OCI-LY3 (cell line): ENCODE measurements at regions not wholly inside any gene's neighbourhood (a gene's known extent, or its start where the extent isn't known, plus 50 kb on each side); places are given as distances from the start of the nearest gene placed in this dataset.

ENCODE experiments used
- H2AFZ ChIP-seq: fragments of 200-600, 300-600 bp; shearing (Covaris generic); 2 replicates; pipeline ENCODE4 v1.6.0; 2014; ENCODE audit warnings: antibody characterized with exemption, low read depth, low read length
- H3K27ac ChIP-seq: fragments of 200-600, 300-600 bp; sonication (generic); 2 replicates; pipeline ENCODE4 v1.5.1; 2014; ENCODE audit warnings: mild to moderate bottlenecking, low read length, moderate library complexity, mixed read lengths
- H3K27me3 ChIP-seq: fragments of 200-600, 300-600 bp; sonication (generic); 2 replicates; pipeline ENCODE4 v1.6.1; 2014; ENCODE audit warnings: low read depth, low read length, mixed read lengths
- H3K36me3 ChIP-seq: fragments of 200-600, 300-600 bp; sonication (generic); replicated peaks from 2 replicates; pipeline ENCODE3; 2014; ENCODE audit warnings: low read depth, low read length, mixed read lengths
- H3K4me1 ChIP-seq: fragments of 300-600, 200-600 bp; sonication (generic); 2 replicates; pipeline ENCODE4 v1.6.1; 2014; ENCODE audit warnings: low read length, mixed read lengths
- H3K4me2 ChIP-seq: fragments of 200-600, 300-600 bp; sonication (generic); 2 replicates; pipeline ENCODE4 v1.6.1; 2014; ENCODE audit warnings: low read length, mixed read lengths
- H3K4me3 ChIP-seq: fragments of 300-600, 200-600 bp; sonication (generic); 2 replicates; pipeline ENCODE4 v1.5.1; 2014; ENCODE audit warnings: antibody characterized with exemption, mild to moderate bottlenecking, low read length, moderate library complexity
- H3K79me2 ChIP-seq: fragments of 300-600, 200-600 bp; shearing (Covaris generic); 2 replicates; pipeline ENCODE4 v1.6.1; 2014; ENCODE audit warnings: mild to moderate bottlenecking, low read length, mixed read lengths
- H3K9ac ChIP-seq: fragments of 300-600, 200-600 bp; shearing (Covaris generic); 2 replicates; pipeline ENCODE4 v1.6.0; 2014; ENCODE audit warnings: mild to moderate bottlenecking, low read length, moderate library complexity
- H3K9me3 ChIP-seq: fragments of 200-600, 300-600 bp; shearing (Covaris generic); 2 replicates; pipeline ENCODE4 v1.6.1; 2014; ENCODE audit warnings: low read length, mixed read lengths; ENCODE audit not compliant: insufficient read depth
- H4K20me1 ChIP-seq: fragments of 200-600, 300-600 bp; sonication (generic); 2 replicates; pipeline ENCODE4 v1.6.1; 2016; ENCODE audit warnings: low read length, mixed read lengths; ENCODE audit not compliant: insufficient read depth
- EZH2phosphoT487 ChIP-seq: fragments of 200-600 bp; shearing (Covaris generic); IDR thresholded peaks from 2 replicates; pipeline ENCODE4 v1.6.1; 2018; ENCODE audit warnings: antibody characterized with exemption, mixed run types, low read depth
- TF ChIP-seq, protein P1 (sequence below): fragments of 200-600, 300-600 bp; sonication (generic); IDR thresholded peaks from 2 replicates; pipeline ENCODE4 v1.5.1; 2014; ENCODE audit warnings: antibody characterized with exemption, low read length, low read depth

DNA sequence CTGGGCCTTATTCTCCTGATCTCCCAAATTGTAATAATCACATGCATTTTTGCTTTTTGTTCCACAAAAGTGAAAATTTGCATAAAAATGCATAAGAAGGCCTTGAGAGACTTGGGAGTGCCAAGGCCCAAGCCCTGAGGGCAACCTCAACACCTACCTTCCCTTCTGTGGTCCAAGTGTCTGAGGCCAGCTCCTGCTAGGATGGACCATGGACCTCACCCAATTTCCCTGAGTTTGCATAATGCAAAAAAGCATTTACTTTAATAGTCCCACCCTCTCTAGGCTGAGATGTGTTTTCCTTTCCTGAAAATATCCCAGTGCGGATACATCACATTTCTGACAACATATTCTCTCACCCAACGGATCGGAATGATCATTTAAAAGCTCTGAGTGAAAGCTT lies 194.1 kb upstream of the TENM4 start:
- Histone ChIP-seq H3K4me2 (no peak overlapping the region), H3K36me3 (no peaks in the 10 kb centered on the region), H3K9ac (no peak overlapping the region), H3K4me1 (peaks cover 4% of the 10 kb centered on the region), H2AFZ (no peak overlapping the region), H3K79me2 (no peaks in the 10 kb centered on the region), H4K20me1 (no peaks in the 10 kb centered on the region), H3K9me3 (no peaks in the 10 kb centered on the region), H3K27ac (no peak overlapping the region), H3K27me3 (no peaks in the 10 kb centered on the region), H3K4me3 (no peak overlapping the region)
- TF ChIP-seq, protein P1, sequence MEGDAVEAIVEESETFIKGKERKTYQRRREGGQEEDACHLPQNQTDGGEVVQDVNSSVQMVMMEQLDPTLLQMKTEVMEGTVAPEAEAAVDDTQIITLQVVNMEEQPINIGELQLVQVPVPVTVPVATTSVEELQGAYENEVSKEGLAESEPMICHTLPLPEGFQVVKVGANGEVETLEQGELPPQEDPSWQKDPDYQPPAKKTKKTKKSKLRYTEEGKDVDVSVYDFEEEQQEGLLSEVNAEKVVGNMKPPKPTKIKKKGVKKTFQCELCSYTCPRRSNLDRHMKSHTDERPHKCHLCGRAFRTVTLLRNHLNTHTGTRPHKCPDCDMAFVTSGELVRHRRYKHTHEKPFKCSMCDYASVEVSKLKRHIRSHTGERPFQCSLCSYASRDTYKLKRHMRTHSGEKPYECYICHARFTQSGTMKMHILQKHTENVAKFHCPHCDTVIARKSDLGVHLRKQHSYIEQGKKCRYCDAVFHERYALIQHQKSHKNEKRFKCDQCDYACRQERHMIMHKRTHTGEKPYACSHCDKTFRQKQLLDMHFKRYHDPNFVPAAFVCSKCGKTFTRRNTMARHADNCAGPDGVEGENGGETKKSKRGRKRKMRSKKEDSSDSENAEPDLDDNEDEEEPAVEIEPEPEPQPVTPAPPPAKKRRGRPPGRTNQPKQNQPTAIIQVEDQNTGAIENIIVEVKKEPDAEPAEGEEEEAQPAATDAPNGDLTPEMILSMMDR = no peak
- no peak for TF ChIP-seq EZH2phosphoT487

GRCh38 chr11:79627281-79627680 lies 186.5 kb upstream of the TENM4 start:
- H3K4me3 ChIP-seq = no peak overlapping the region
- no peaks in the 10 kb centered on the region for H3K9me3 ChIP-seq
- H3K36me3 ChIP-seq = no peaks in the 10 kb centered on the region
- no peaks in the 10 kb centered on the region for H3K79me2 ChIP-seq
- no peaks in the 10 kb centered on the region for H3K27me3 ChIP-seq
- H3K4me2 ChIP-seq = no peak overlapping the region
- no peak overlapping the region for H3K27ac ChIP-seq
- H2AFZ ChIP-seq = no peak overlapping the region
- TF ChIP-seq, protein P1 = no peak
- no peak for TF ChIP-seq EZH2phosphoT487
- H3K4me1 ChIP-seq = peaks cover 18% of the 10 kb centered on the region
- no peak overlapping the region for H3K9ac ChIP-seq
- H4K20me1 ChIP-seq = no peaks in the 10 kb centered on the region

DNA sequence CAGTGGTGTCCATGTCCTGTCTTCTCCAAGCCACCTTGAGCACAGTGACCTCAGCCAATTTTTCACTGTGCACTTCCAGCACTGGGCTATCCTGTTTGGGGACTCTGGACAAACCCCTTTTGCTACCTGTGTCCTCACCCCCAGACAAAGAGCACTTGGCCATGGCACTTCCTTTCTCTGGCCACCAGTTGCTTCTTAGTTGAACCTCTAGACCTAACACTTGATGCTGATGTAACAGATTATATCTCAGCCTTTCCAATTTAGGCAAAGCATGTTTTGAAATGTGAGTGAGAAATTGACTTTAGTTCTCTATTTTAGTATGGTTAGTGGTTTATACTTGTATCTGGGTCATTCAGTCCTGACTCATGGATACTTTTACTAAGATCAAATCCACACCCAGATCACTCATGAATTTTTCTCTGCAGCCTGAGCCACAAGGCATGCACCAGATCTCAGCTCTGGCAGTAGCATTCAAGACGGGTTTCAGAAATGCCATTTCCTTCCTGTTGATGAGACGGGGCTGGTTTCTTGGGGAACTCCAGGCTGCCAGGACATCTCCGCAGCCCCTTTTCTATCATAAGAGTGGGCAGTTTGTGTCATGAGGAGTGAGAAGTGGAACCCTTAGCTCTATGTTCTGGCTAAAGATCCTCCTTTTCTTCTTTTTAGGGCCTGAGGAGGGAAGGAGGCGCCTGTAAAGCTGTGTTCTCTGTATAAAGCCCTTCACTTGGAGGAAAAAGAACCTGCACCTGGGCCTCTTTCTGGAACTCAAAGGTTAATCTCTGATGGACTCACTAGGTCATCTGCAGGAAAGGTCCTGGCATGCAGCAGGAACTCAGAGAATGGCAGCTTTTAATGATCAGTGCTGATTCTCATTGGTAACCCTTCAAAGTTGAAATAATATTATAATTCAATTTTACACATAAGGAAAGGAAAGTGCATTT lies 185.6 kb upstream of the TENM4 start:
- TF ChIP-seq EZH2phosphoT487 = no peak
- TF ChIP-seq, protein P1 = no peak
- no peaks in the 10 kb centered on the region for H3K79me2 ChIP-seq
- 0 out of 2 replicates have a peak, but pooled peaks cover 5% of the 10 kb centered on the region for H3K27me3 ChIP-seq
- H3K27ac ChIP-seq = no peak overlapping the region
- peak overlapping the region; percentile 45 for H3K4me2 ChIP-seq
- peaks cover 18% of the 10 kb centered on the region for H3K4me1 ChIP-seq
- no peaks in the 10 kb centered on the region for H4K20me1 ChIP-seq
- H3K9ac ChIP-seq = peak overlapping the region; percentile 11; the same call in 1 of the 2 replicates
- no peaks in the 10 kb centered on the region for H3K9me3 ChIP-seq
- H3K36me3 ChIP-seq = no peaks in the 10 kb centered on the region
- H2AFZ ChIP-seq = peak overlapping the region; percentile 64
- 0 out of 2 replicates have a peak overlapping the region, but pooled peaks have one; percentile 9 for H3K4me3 ChIP-seq

GRCh38 chr11:79623375-79623774 lies 182.5 kb upstream of the TENM4 start:
- H3K9me3 ChIP-seq = no peaks in the 10 kb centered on the region
- no peak overlapping the region for H3K4me2 ChIP-seq
- H4K20me1 ChIP-seq = no peaks in the 10 kb centered on the region
- TF ChIP-seq EZH2phosphoT487 = no peak
- TF ChIP-seq, protein P1 = no peak
- H3K27me3 ChIP-seq = peaks cover 14% of the 10 kb centered on the region; the same call in 1 of the 2 replicates
- no peak overlapping the region for H3K27ac ChIP-seq
- peaks cover 18% of the 10 kb centered on the region for H3K4me1 ChIP-seq
- H3K79me2 ChIP-seq = no peaks in the 10 kb centered on the region
- H3K36me3 ChIP-seq = no peaks in the 10 kb centered on the region
- H3K9ac ChIP-seq = no peak overlapping the region
- H3K4me3 ChIP-seq = no peak overlapping the region
- no peak overlapping the region for H2AFZ ChIP-seq
